ENCODE measurements at regions not wholly inside any gene's neighbourhood (a gene's known extent, or its start where the extent isn't known, plus 50 kb on each side); places are given as distances from the start of the nearest gene placed in this dataset.

DNA sequence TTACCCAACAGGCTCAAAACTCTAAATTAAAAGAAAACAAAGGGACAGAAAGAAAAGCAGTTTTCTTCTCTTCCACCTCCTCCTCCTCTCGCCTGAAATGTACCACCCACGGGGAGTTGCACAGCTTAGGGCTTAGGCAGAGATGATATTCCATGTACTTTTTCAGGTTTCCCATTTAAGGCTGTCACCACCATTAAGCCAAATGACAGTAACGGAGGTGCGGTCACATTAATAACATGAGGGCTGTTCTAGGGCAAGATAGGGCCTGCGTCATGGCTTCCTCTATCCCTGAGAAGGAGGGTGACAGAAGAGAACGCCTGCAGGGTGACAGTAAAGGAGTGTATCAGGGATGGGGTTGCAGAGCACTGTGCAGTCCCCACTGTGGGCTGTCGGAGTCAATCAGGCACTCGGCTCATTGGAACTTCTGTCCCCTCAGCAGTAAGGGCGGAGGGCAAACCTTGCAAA, 51.7 kb upstream of the TJP1 start:
- DNase-seq (ENCODE audit: low spot score): no peak

DNA sequence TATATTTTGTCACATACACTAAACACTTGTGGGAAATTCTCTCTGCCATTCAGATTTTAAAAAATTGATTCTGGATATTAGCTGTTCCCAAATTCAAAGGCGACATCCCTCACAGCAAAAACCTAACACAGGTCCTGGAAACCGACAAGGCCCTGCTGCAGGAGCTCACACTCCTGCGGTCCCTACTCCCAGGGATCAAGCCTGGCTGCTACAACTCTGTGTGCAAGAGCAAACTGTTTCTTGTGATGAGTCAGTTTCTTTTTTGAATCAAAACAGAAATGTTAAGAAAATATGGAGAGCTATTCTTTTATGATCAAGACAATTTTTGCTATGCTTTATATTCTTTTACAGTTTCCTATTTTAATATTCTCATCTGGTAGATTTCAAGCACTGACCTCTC, 51.0 kb upstream of the TJP1 start:
- DNase-seq (ENCODE audit: low spot score): no peak

GRCh38 chr15:29872716-29873115, 50.4 kb upstream of the TJP1 start:
- DNase-seq (ENCODE audit: low spot score): no peak

Measured in D341Med (cell line).